ENCODE measurements at regions not wholly inside any gene's neighbourhood (a gene's known extent, or its start where the extent isn't known, plus 50 kb on each side); places are given as distances from the start of the nearest gene placed in this dataset.

DNA sequence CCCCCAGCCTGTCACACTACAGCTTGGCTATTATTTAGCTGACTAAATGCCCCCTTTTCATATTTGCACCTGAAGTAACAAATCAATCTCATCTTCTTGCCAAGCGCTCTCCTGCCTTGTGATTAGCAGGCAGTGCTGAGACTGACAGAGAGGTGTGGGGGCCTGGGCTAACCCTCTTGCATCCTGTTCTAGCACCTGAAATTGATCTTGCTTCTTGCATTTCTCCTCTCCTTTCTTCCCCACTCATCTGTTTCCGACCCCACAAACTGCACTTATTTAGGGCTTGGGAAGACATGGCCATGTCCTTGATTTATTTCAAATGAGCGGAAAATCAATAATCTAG is 309.0 kb upstream of the PROK2 start:
- Histone ChIP-seq H3K9me3 (no peaks in the 10 kb centered on the region), H3K4me3 (no peak overlapping the region), H3K36me3 (no peaks in the 10 kb centered on the region), H3K27me3 (no peaks in the 10 kb centered on the region), H3K27ac (no peak overlapping the region), H3K4me1 (no peaks in the 10 kb centered on the region)
- DNase-seq (no peak), FAIRE-seq (no peak), ATAC-seq (no peak)
- TF ChIP-seq, protein P1, sequence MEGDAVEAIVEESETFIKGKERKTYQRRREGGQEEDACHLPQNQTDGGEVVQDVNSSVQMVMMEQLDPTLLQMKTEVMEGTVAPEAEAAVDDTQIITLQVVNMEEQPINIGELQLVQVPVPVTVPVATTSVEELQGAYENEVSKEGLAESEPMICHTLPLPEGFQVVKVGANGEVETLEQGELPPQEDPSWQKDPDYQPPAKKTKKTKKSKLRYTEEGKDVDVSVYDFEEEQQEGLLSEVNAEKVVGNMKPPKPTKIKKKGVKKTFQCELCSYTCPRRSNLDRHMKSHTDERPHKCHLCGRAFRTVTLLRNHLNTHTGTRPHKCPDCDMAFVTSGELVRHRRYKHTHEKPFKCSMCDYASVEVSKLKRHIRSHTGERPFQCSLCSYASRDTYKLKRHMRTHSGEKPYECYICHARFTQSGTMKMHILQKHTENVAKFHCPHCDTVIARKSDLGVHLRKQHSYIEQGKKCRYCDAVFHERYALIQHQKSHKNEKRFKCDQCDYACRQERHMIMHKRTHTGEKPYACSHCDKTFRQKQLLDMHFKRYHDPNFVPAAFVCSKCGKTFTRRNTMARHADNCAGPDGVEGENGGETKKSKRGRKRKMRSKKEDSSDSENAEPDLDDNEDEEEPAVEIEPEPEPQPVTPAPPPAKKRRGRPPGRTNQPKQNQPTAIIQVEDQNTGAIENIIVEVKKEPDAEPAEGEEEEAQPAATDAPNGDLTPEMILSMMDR (IDR thresholded peaks at IDR 0.05): no peak
- intact Hi-C loops (cut with DNase I): no loop called here
- WGBS, 2 donors: 81% methylated on average over 3 of the region's 3 CpGs

DNA sequence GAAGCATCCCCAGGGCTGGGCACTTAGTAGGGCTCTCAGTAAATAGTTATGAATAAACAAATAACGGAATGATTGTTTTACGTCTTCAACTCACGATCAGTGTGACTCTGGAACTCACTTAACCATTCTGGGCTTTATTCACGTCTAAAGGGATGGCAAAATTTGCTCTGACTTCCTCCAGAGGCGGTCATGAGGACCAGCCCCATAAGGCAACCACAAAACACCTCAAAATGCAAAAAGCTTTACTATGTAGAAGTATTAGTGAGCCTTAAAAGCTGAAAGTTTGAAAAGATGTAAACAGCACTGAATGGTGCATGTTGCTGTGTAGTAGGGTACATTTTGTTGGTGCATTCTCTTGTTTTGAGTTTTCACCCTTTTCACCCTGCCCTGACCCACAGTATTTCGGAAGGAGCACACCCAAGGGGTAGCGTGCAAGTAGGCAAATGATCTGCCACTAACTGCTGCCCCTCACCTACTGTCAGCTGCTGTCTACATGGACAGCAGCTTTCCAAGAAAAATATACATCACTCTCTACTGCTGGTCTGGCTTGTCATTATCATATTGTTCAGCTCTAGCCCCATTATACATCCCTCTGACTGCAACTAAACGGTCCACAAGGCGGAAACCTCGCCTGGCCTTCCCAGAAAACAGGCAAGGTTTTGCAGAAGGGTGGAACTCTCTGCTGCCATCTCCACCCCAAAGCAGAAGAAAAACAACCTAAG is 308.5 kb upstream of the PROK2 start:
- TF ChIP-seq, protein P1 (IDR thresholded peaks at IDR 0.05): no peak
- no peak overlapping the region for H3K27ac ChIP-seq
- no peaks in the 10 kb centered on the region for H3K36me3 ChIP-seq
- no peak overlapping the region for H3K4me3 ChIP-seq
- no peaks in the 10 kb centered on the region for H3K9me3 ChIP-seq
- no peaks in the 10 kb centered on the region for H3K27me3 ChIP-seq
- no peak for DNase-seq
- intact Hi-C loops (cut with DNase I): no loop called here
- no peak for ATAC-seq
- FAIRE-seq: no peak
- WGBS, 2 donors: 78 to 80% methylated on average over 10 of the region's 10 CpGs
- H3K4me1 ChIP-seq: no peaks in the 10 kb centered on the region

DNA sequence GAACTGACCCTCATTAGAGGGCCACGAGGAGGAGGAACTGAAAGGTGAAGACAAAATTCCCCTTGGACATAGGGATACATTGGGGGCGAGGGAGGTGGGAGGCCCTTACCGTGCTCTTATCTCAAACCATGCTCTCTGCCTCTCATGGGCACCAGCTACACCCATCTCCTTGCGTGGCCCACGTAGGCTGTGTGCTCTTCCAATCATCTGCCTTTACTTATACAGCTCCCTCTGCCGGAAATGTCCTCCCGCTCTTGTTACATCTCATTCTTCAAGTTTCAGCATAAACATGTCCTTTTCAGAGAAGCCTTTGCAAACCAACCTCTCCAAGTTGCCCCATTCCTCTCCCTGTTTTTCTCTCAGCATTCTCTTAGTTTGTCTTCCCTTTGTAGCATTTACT is 307.8 kb upstream of the PROK2 start:
- intact Hi-C loops (cut with DNase I): no loop called here
- Histone ChIP-seq H3K4me3 (no peak overlapping the region), H3K36me3 (no peaks in the 10 kb centered on the region), H3K4me1 (no peaks in the 10 kb centered on the region), H3K27me3 (no peaks in the 10 kb centered on the region), H3K9me3 (no peaks in the 10 kb centered on the region), H3K27ac (no peak overlapping the region)
- DNase-seq (no peak), FAIRE-seq (no peak), ATAC-seq (no peak)
- TF ChIP-seq, protein P1 (IDR thresholded peaks at IDR 0.05): no peak
- WGBS, 2 donors: 83 to 88% methylated on average over 7 of the region's 7 CpGs

DNA sequence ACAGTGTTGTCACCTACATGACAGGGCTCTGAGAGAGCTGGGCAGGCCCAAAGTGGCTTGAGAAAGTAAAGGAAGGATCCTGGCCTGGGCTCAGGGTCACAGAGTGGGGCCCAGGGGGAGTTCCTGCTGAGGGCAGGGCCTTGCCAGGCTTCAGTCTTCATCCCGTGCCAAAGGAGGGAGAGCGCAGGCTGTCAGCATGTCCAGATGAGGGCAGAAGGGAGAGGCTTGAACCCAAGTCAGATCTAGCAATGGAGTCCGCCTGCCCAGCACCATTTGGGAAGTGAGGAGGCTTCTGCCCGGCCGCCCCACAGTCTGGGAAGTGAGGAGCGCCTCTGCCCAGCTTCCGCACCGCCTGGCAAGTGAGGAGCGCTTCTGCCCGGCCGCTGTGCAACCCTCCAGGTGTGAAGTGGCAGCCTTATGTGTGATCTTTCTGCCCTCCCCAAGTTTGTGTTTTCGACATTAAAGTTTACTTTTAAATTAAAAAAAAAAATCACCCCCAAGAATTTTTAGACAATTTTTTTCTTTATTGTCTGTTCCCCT is 303.6 kb upstream of the PROK2 start:
- no peak for DNase-seq
- H3K27ac ChIP-seq: no peak overlapping the region
- FAIRE-seq: no peak
- WGBS, 2 donors: 92 to 95% methylated on average over 12 of the region's 12 CpGs
- no peaks in the 10 kb centered on the region for H3K4me1 ChIP-seq
- no peaks in the 10 kb centered on the region for H3K36me3 ChIP-seq
- no peak for ATAC-seq
- H3K4me3 ChIP-seq: no peak overlapping the region
- H3K9me3 ChIP-seq: no peaks in the 10 kb centered on the region
- TF ChIP-seq, protein P1 (IDR thresholded peaks at IDR 0.05): no peak
- no peaks in the 10 kb centered on the region for H3K27me3 ChIP-seq
- intact Hi-C loops (cut with DNase I): no loop called here

DNA sequence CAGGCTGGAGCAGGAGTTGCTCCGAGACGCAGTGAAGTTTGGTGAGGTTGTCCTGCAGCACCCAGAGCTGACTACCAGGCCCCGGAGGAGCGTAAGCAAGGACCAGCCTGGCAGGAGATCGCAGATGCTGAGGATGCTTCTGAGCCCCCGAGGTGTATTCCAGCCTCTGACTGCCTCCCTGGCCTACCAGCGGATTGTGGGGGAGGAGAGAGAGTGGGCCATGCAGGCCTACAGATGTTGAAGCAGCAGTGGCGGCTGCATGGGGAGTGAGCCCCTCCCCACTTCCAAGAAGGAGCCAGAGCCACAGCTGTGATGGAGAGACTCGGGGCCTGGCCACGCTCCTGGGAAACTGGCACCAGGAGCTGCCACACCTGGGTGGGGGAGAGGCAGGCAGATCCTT is 302.5 kb upstream of the PROK2 start:
- FAIRE-seq: no peak
- WGBS, 2 donors: 94% methylated on average over 10 of the region's 10 CpGs

More for the DNA sequence above, 302.5 kb upstream of the PROK2 start:
- Histone ChIP-seq H3K9me3 (no peaks in the 10 kb centered on the region), H3K27ac (no peak overlapping the region), H3K4me1 (no peaks in the 10 kb centered on the region), H3K27me3 (no peaks in the 10 kb centered on the region), H3K36me3 (no peaks in the 10 kb centered on the region), H3K4me3 (no peak overlapping the region)
- TF ChIP-seq, protein P1 (IDR thresholded peaks at IDR 0.05): no peak
- intact Hi-C loops (cut with DNase I): no loop called here
- no peak for DNase-seq
- no peak for ATAC-seq
